ENCODE measurements at regions not wholly inside any gene's neighbourhood (a gene's known extent, or its start where the extent isn't known, plus 50 kb on each side); places are given as distances from the start of the nearest gene placed in this dataset.

DNA sequence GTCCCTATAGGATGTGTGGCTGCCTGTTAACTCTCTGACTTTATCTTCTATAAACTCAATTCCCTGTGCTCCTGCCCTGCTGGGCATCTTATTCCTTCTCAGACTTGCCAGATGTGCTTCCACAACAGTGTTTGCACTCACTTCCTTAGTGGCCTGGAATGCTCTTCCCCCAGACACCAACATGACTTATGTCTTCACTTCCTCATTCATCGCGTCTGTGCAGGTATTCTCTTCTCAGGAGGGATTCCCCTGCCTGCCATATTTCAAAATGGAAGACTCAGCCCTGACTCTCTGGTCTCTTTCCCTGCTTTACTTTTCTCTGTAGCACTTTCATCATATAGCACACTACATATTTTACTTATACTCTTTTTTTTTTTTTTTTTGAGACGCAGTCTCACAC is 344.0 kb downstream of the CENPC start:
- TF ChIP-seq, protein P1, sequence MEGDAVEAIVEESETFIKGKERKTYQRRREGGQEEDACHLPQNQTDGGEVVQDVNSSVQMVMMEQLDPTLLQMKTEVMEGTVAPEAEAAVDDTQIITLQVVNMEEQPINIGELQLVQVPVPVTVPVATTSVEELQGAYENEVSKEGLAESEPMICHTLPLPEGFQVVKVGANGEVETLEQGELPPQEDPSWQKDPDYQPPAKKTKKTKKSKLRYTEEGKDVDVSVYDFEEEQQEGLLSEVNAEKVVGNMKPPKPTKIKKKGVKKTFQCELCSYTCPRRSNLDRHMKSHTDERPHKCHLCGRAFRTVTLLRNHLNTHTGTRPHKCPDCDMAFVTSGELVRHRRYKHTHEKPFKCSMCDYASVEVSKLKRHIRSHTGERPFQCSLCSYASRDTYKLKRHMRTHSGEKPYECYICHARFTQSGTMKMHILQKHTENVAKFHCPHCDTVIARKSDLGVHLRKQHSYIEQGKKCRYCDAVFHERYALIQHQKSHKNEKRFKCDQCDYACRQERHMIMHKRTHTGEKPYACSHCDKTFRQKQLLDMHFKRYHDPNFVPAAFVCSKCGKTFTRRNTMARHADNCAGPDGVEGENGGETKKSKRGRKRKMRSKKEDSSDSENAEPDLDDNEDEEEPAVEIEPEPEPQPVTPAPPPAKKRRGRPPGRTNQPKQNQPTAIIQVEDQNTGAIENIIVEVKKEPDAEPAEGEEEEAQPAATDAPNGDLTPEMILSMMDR (IDR thresholded peaks at IDR 0.05; ENCODE audit: insufficient read depth, low read depth, low read length), result no peak
- TF ChIP-seq EZH2 (IDR thresholded peaks at IDR 0.05; ENCODE audit: insufficient read depth, low read length), result no peak

Data from astrocyte (in vitro differentiated cells and primary cell).